LNCaP clone FGC (cell line): ENCODE measurements at regions not wholly inside any gene's neighbourhood (a gene's known extent, or its start where the extent isn't known, plus 50 kb on each side); places are given as distances from the start of the nearest gene placed in this dataset.

ENCODE experiments used
- DNase-seq: peaks from one replicate; pipeline ENCODE4 v3.0.0-alpha.2; 2011; ENCODE audit warnings: low read depth
- H3K4me3 ChIP-seq: 2 replicates; pipeline ENCODE4 v1.5.1; 2011; ENCODE audit warnings: mild to moderate bottlenecking, low read depth, low read length, control low read depth
- CTCF ChIP-seq: IDR thresholded peaks from 2 replicates; pipeline ENCODE4 v1.5.1; 2012; ENCODE audit warnings: mild to moderate bottlenecking; ENCODE audit not compliant: control insufficient read depth, insufficient read depth; ENCODE audit errors: extremely low read depth

GRCh38 chr1:14369526-14370213, 228.8 kb upstream of the KAZN start:
- no peak for DNase-seq
- TF ChIP-seq CTCF = no peak
- no peak overlapping the region for H3K4me3 ChIP-seq

DNA sequence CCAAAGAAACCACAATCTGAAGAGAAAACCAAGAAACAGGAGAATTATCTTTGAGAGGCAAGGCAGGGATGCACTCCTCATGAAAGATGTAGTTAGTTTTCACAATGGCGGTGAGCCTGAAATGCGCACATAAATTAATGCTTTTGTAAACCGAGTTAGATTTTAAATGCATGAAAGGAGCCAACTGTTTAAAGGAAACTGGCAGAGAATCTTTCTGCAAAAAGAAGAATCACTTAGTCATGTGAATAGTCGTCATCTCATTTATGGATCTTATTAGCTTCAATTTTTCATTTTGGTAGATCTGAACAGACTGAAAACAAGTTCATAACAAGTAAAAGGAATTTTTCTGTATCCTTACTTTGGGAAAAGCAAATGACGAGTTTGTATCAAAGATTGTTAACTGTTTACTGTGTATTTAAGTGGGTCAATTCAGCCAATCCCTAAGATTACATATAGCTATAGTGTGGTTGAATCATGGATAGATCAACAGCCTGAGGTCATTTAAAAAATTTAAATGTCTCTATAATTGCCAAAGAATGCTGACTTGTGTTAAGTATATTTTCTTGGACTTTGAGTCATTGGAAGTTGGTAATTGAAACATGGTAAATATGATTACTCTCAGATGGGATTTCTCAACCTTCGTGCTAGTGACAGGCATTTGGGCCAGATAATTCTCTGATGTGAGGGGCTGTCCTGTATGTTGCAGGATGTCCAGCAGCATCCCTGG, 226.6 kb upstream of the KAZN start:
- TF ChIP-seq CTCF = no peak
- no peak overlapping the region for H3K4me3 ChIP-seq
- DNase-seq = no peak

DNA sequence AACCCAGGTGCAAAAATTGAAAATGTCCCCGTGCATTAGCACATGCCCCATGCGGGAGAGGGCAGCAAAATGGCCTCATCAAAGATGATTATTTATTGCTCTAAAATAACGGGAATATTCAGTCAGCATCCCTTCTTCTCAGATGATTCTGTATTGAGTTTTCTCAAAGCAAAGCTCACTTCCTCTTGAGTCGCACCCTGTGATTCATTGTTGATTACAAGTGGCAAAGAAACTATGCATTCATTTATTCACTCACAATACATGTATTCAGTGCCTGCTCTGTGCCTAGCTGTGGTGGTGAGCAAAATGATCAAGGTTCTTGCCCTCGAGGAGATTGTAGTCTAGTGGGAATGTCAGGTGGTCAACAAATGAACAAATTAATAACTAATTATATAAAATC, 226.0 kb upstream of the KAZN start:
- DNase-seq = no peak
- TF ChIP-seq CTCF = no peak
- H3K4me3 ChIP-seq = no peak overlapping the region

- H3K4me3 ChIP-seq = no peak overlapping the region
- no peak for DNase-seq
- TF ChIP-seq CTCF = no peak
Observed at GRCh38 chr1:14373081-14373758, 225.3 kb upstream of the KAZN start.

DNA sequence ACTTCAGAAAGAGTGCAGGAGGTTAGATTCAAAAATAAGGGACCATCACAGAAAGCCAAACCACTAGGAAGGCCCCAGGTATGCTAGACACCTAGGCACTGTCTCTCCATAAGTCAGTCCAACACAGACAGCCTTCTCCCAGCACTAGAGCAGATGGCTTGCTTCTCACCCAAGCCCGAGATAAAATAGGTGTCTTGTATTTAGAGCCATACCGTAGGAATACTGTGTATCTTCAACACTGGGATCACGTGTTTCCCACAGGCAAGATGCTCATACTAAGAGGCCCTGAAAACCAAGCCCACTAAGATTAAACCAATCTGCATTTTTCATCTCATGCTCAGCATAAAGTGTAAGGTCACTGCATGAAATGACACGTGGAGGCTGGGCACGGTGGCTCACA, 223.3 kb upstream of the KAZN start:
- H3K4me3 ChIP-seq = no peak overlapping the region
- no peak for DNase-seq
- no peak for TF ChIP-seq CTCF

- no peak for TF ChIP-seq CTCF
- no peak overlapping the region for H3K4me3 ChIP-seq
- no peak for DNase-seq
Observed at GRCh38 chr1:14377386-14377785, 221.1 kb upstream of the KAZN start.

- DNase-seq = no peak
- TF ChIP-seq CTCF = no peak
- no peak overlapping the region for H3K4me3 ChIP-seq
Observed at GRCh38 chr1:14380408-14380807, 218.1 kb upstream of the KAZN start.
